Smooth muscle cell (in vitro differentiated cells): ENCODE measurements at regions not wholly inside any gene's neighbourhood (a gene's known extent, or its start where the extent isn't known, plus 50 kb on each side); places are given as distances from the start of the nearest gene placed in this dataset.

Experiments used
- DNase-seq: peaks from one replicate; lab custom pipeline; 2025; ENCODE audit not compliant: unreplicated experiment; lab: John Stamatoyannopoulos, UW
- H2AFZ ChIP-seq: fragments of 200-600 bp; sonication (generic); 2 replicates; pipeline ENCODE4 v1.6.0; 2016; ENCODE audit warnings: antibody characterized with exemption, low read depth, mild to moderate bottlenecking
- H3F3A ChIP-seq: fragments of 200-600 bp; sonication (generic); 2 replicates; pipeline ENCODE4 v1.6.0; 2017; ENCODE audit warnings: antibody characterized with exemption, low read depth
- H3K27ac ChIP-seq: fragments of 200-600 bp; sonication (generic); 2 replicates; pipeline ENCODE4 v1.5.1; 2016; ENCODE audit warnings: low read depth, mild to moderate bottlenecking
- H3K27me3 ChIP-seq: fragments of 200-600 bp; sonication (generic); 2 replicates; pipeline ENCODE4 v1.6.1; 2016; ENCODE audit warnings: low read depth, mild to moderate bottlenecking
- H3K36me3 ChIP-seq: fragments of 200-600 bp; sonication (generic); 2 replicates; pipeline ENCODE4 v1.5.1; 2016; ENCODE audit warnings: low read depth
- H3K4me1 ChIP-seq: fragments of 200-600 bp; sonication (generic); 2 replicates; pipeline ENCODE4 v1.5.1; 2016; ENCODE audit warnings: low read depth
- H3K4me2 ChIP-seq: fragments of 200-600 bp; sonication (generic); 2 replicates; pipeline ENCODE4 v1.6.0; 2016; ENCODE audit warnings: mild to moderate bottlenecking
- H3K4me3 ChIP-seq: fragments of 200-600 bp; sonication (generic); 2 replicates; pipeline ENCODE4 v1.5.1; 2016; ENCODE audit warnings: mild to moderate bottlenecking
- H3K79me2 ChIP-seq: fragments of 200-600 bp; sonication (generic); 2 replicates; pipeline ENCODE4 v1.6.0; 2016; ENCODE audit warnings: low read depth, mild to moderate bottlenecking
- H3K9ac ChIP-seq: fragments of 200-600 bp; sonication (generic); 2 replicates; pipeline ENCODE4 v1.6.0; 2016; ENCODE audit warnings: low read depth
- H3K9me3 ChIP-seq: fragments of 200-600 bp; sonication (generic); replicated peaks from 2 replicates; pipeline ENCODE4 v1.5.1; 2016; ENCODE audit warnings: low read depth
- H4K20me1 ChIP-seq: fragments of 200-600 bp; sonication (generic); 2 replicates; pipeline ENCODE4 v1.6.0; 2016; ENCODE audit warnings: low read depth
- WGBS: methylation state at CpG from one replicate; pipeline ENCODE4 v1.1.7; 2016; ENCODE audit warnings: low lambda C conversion rate; 5-methylcytosine and 5-hydroxymethylcytosine counted together
- TF ChIP-seq, protein P1 (sequence below): fragments of 200-600 bp; sonication (generic); IDR thresholded peaks from 2 replicates; pipeline ENCODE4 v1.5.1; 2017; ENCODE audit warnings: borderline replicate concordance, mild to moderate bottlenecking, antibody characterized with exemption; ENCODE audit not compliant: insufficient read depth, poor library complexity, severe bottlenecking

DNA sequence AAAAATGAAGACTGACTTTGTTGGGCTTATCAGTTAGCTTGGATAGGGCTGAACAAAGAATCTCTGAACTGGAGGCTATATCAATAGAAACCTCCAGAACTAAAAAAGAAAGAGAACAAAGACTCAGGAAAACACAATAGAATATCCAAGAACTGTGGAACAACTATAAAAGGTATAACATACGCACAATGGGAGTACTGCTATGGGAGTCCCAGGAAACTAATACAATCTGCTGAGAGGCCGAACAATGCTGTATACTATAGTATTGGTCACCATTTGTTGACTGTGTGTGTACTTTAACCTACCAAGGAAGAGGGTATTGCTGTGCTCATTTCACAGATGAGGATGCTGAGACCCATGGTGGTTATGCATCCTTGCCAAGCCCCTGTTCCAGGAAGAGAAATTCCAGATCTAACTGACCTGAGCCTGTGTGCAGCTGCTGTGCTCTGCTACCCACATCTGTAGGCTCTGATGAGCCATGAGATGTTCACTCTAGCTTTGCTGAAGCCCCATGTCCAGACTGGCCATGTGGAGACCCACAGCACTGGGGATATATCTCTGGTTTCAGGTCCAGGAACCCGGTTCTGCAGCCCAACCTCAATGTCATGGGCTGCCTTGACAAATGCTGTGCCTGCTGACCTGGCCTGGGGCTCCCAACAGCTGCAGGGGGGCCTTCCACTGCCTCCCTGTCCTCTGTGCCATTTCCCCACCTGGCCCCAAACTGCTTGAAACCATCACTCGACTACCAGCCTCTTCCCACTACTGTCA lies 254.3 kb upstream of the TNRC6C start:
- Histone ChIP-seq H3K4me2 (no peak overlapping the region), H3K9ac (no peak overlapping the region), H3K27ac (no peak overlapping the region), H3K4me3 (no peak overlapping the region), H3K36me3 (no peaks in the 10 kb centered on the region), H3K79me2 (no peaks in the 10 kb centered on the region), H3K27me3 (no peaks in the 10 kb centered on the region), H3K4me1 (no peaks in the 10 kb centered on the region), H4K20me1 (no peaks in the 10 kb centered on the region), H3F3A (no peaks in the 10 kb centered on the region), H2AFZ (no peak overlapping the region), H3K9me3 (peaks cover 7% of the 10 kb centered on the region)
- TF ChIP-seq, protein P1, sequence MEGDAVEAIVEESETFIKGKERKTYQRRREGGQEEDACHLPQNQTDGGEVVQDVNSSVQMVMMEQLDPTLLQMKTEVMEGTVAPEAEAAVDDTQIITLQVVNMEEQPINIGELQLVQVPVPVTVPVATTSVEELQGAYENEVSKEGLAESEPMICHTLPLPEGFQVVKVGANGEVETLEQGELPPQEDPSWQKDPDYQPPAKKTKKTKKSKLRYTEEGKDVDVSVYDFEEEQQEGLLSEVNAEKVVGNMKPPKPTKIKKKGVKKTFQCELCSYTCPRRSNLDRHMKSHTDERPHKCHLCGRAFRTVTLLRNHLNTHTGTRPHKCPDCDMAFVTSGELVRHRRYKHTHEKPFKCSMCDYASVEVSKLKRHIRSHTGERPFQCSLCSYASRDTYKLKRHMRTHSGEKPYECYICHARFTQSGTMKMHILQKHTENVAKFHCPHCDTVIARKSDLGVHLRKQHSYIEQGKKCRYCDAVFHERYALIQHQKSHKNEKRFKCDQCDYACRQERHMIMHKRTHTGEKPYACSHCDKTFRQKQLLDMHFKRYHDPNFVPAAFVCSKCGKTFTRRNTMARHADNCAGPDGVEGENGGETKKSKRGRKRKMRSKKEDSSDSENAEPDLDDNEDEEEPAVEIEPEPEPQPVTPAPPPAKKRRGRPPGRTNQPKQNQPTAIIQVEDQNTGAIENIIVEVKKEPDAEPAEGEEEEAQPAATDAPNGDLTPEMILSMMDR, result no peak
- WGBS, result 82% methylated on average over 4 of the region's 4 CpGs
- DNase-seq, result no peak

DNA sequence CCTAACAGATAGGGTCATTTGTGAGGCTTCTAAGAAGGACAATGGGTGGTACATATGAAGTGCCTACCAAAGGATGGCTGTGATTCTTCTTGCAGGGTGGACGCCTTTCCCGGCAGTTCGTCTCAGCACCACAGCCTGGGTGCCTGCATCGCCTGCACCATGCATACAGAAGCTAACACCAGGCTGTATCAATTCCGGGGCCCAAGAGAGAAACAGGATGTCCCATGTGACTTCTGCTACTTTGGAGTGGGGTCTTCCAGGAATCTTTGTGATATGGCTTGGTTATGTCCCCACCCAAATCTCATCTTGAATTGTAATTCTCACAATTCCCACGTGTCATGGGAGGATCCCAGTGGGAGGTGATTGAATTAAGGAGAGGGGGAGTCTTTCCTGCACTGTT lies 251.6 kb upstream of the TNRC6C start:
- no peaks in the 10 kb centered on the region for H3K4me1 ChIP-seq
- no peak overlapping the region for H3K27ac ChIP-seq
- H3K36me3 ChIP-seq, result no peaks in the 10 kb centered on the region
- H2AFZ ChIP-seq, result no peak overlapping the region
- no peak overlapping the region for H3K4me3 ChIP-seq
- H3K79me2 ChIP-seq, result no peaks in the 10 kb centered on the region
- no peak overlapping the region for H3K4me2 ChIP-seq
- no peaks in the 10 kb centered on the region for H4K20me1 ChIP-seq
- H3K27me3 ChIP-seq, result no peaks in the 10 kb centered on the region
- TF ChIP-seq, protein P1, result no peak
- no peak overlapping the region for H3K9ac ChIP-seq
- no peaks in the 10 kb centered on the region for H3F3A ChIP-seq
- 91% methylated on average over 6 of the region's 6 CpGs for WGBS
- H3K9me3 ChIP-seq, result peaks cover 7% of the 10 kb centered on the region
- no peak for DNase-seq

DNA sequence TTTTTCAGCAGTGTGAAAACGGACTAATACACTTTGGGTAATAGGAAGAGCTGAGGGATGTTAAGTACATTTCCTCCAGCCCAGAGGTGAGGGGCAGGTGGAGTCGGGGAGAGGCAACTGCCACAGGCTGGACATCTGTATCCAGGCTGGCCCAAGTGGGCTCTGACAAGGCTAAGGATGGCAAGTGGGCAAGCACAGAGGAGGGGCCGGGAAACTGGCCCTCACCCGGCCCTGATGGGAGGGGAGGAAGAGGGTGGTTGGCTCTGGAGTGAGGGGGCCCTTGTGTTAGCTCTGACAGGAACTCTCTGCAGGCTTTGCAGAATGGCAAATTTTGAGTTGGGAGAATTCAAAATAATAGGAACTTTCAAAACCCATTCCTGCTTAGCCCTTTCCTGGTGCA lies 251.0 kb upstream of the TNRC6C start:
- Histone ChIP-seq H3K4me2 (no peak overlapping the region), H3K9me3 (peaks cover 4% of the 10 kb centered on the region), H3K9ac (no peak overlapping the region), H3K27ac (no peak overlapping the region), H3K4me1 (no peaks in the 10 kb centered on the region), H3K27me3 (no peaks in the 10 kb centered on the region), H3K79me2 (no peaks in the 10 kb centered on the region), H3F3A (no peaks in the 10 kb centered on the region), H3K4me3 (no peak overlapping the region), H2AFZ (no peak overlapping the region), H4K20me1 (no peaks in the 10 kb centered on the region), H3K36me3 (no peaks in the 10 kb centered on the region)
- DNase-seq, result no peak
- 91% methylated on average over 4 of the region's 4 CpGs for WGBS
- TF ChIP-seq, protein P1, result no peak

DNA sequence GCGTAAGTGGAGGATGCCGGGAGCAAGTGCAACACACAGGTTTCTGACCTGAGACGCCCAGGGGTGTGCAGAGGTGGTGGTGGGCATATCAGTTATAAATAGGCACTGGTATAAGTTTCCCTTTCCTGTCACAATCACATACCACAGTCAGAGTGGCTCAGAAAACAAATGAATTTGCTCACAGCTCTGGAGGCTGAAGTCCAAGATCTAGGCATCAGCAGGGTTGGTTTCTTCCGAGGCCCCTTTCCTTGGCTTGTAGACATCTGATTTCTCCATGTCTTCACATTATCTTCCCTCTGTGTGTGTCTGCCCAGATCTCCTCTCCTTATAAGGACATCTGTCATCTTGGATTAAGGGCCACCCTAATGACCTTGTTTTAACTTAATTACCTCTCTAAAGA lies 250.5 kb upstream of the TNRC6C start:
- no peak overlapping the region for H3K27ac ChIP-seq
- H3K9me3 ChIP-seq, result no peaks in the 10 kb centered on the region
- H3K4me3 ChIP-seq, result no peak overlapping the region
- no peaks in the 10 kb centered on the region for H3K36me3 ChIP-seq
- no peak overlapping the region for H3K9ac ChIP-seq
- no peak overlapping the region for H2AFZ ChIP-seq
- H4K20me1 ChIP-seq, result no peaks in the 10 kb centered on the region
- WGBS, result 96% methylated on average over 4 of the region's 4 CpGs
- H3K27me3 ChIP-seq, result no peaks in the 10 kb centered on the region
- H3K79me2 ChIP-seq, result no peaks in the 10 kb centered on the region
- H3K4me1 ChIP-seq, result no peaks in the 10 kb centered on the region
- no peak overlapping the region for H3K4me2 ChIP-seq
- TF ChIP-seq, protein P1, result no peak
- no peaks in the 10 kb centered on the region for H3F3A ChIP-seq
- no peak for DNase-seq
